Right lobe of liver (tissue), 6 donors: ENCODE measurements at regions not wholly inside any gene's neighbourhood (a gene's known extent, or its start where the extent isn't known, plus 50 kb on each side); places are given as distances from the start of the nearest gene placed in this dataset.

Source experiments
- ATAC-seq, 4 donors: fragments of 200-7000 bp; cut with Tn5 transposase; one replicate each; pipeline ENCODE4 v1.9.1; 2020; ENCODE audit warnings: mild to moderate bottlenecking in 4 of 4, moderate library complexity in 4 of 4
- DNase-seq, 3 donors: peaks; one replicate each; pipeline ENCODE4 v3.0.0-alpha.2; 2020
- H3K27ac ChIP-seq, 3 donors: fragments of 200-600 bp; one replicate each; pipeline ENCODE4 v1.8.0; 2022
- H3K27me3 ChIP-seq, 2 donors: fragments of 200-600 bp; one replicate each; pipeline ENCODE4 v1.8.0; 2022
- H3K36me3 ChIP-seq, 4 donors: fragments of 200-600 bp; sonication (generic) in 1 of 4; one replicate each; pipeline versions ENCODE4 v1.5.1 to v1.8.0; 2017 to 2022; ENCODE audit warnings: control low read depth in 1 of 4
- H3K4me1 ChIP-seq, 4 donors: fragments of 200-600 bp; sonication (generic) in 1 of 4; one replicate each; pipeline versions ENCODE4 v1.5.1 to v1.8.0; 2017 to 2022; ENCODE audit warnings: control low read depth in 1 of 4
- H3K4me3 ChIP-seq, 3 donors: fragments of 200-600 bp; one replicate each; pipeline ENCODE4 v1.8.0; 2022
- H3K9me3 ChIP-seq, 4 donors: fragments of 200-600 bp; sonication (generic) in 1 of 4; one replicate each; pipeline versions ENCODE4 v1.5.1 to v1.8.0; 2017 to 2022; ENCODE audit warnings: control low read depth in 1 of 4
- POLR2A ChIP-seq: fragments of 450-650 bp; IDR thresholded peaks from one replicate; pipeline ENCODE4 v1.6.1; 2017; ENCODE audit warnings: antibody characterized with exemption, mild to moderate bottlenecking
- WGBS: methylation state at CpG from one replicate; pipeline ENCODE4 v1.1.6; 2018; ENCODE audit warnings: low coverage, low lambda C conversion rate; ENCODE audit not compliant: insufficient coverage; ENCODE audit errors: missing lambda C conversion rate; 5-methylcytosine and 5-hydroxymethylcytosine counted together
- intact Hi-C, 2 donors: fragments of 100-400 bp; cut with DNase I; formaldehyde crosslinking; loops; one replicate each; pipeline versions ENCODE4 v1.11.2 to v1.14.1; 2022
- TF ChIP-seq, protein P1 (sequence below), 4 donors: fragments of 200-600 bp in 3 of 4; fragments of 450-650 bp in 1 of 4; IDR thresholded peaks; one replicate each; pipeline versions ENCODE4 v1.5.1 to v1.8.0; 2016 to 2022; ENCODE audit warnings: antibody characterized with exemption in 4 of 4, mild to moderate bottlenecking in 2 of 4
- donor health status: DM: no; HTN: yes; CAD: no.
- donor health status: DM: no; HTN: no; CAD: no.
- donor health status: DM: no; HTN: no; CAD: no.
- donor health status: DM: no; HTN: yes; CAD: no.
- donor health status: DM: no; HTN: yes; CAD: no.

DNA sequence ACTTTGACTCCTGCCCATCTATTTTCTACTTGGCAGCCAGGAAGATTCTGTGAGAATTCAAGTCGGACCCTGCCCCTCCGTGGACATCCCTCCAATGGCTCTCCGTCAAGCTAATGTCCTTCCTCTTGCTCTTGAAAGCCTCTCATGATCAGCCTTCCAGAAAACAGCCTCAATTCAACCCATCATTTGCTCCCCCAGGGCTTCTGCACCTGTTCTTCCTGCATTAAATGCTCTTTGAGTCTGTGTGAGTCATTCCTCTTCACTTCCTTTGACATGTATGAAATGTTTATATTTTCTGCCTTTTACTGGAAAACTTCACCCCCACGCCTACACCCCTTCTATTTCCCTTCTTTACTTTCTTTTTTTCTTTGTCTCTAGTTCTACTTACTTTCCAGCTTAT lies 734.1 kb upstream of the ZP4 start:
- 52% methylated on average over 4 of the region's 4 CpGs for WGBS
- H3K27me3 ChIP-seq: no peaks in the 10 kb centered on the region
- DNase-seq (no peak), ATAC-seq (no peak)
- TF ChIP-seq, protein P1, sequence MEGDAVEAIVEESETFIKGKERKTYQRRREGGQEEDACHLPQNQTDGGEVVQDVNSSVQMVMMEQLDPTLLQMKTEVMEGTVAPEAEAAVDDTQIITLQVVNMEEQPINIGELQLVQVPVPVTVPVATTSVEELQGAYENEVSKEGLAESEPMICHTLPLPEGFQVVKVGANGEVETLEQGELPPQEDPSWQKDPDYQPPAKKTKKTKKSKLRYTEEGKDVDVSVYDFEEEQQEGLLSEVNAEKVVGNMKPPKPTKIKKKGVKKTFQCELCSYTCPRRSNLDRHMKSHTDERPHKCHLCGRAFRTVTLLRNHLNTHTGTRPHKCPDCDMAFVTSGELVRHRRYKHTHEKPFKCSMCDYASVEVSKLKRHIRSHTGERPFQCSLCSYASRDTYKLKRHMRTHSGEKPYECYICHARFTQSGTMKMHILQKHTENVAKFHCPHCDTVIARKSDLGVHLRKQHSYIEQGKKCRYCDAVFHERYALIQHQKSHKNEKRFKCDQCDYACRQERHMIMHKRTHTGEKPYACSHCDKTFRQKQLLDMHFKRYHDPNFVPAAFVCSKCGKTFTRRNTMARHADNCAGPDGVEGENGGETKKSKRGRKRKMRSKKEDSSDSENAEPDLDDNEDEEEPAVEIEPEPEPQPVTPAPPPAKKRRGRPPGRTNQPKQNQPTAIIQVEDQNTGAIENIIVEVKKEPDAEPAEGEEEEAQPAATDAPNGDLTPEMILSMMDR (IDR thresholded peaks at IDR 0.05): no peak
- no peak for TF ChIP-seq POLR2A
- no peaks in the 10 kb centered on the region for H3K9me3 ChIP-seq
- no peak overlapping the region for H3K27ac ChIP-seq
- intact Hi-C loops: no loop called here
- no peak overlapping the region for H3K4me3 ChIP-seq
- H3K36me3 ChIP-seq: no peaks in the 10 kb centered on the region
- no peaks in the 10 kb centered on the region for H3K4me1 ChIP-seq

DNA sequence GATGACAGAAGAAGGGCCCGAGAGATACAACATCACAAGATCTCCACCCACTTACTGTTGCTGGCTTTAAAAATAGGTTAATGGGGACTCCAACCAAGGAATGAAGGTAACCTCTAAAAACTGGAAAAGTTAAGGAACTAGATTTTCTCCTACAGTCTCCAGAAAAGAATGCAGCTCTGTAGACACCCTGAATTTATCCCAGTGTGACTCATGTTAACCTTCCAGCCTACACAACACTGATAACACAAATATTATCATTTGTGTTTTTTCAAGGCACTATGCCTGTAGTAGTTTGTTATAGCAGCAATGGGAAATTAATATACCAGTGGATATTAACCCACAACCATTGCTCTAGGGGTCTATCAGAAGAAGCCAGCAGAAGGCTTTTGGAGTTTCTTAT lies 730.7 kb upstream of the ZP4 start:
- Histone ChIP-seq H3K27me3 (no peaks in the 10 kb centered on the region), H3K36me3 (no peaks in the 10 kb centered on the region), H3K9me3 (no peaks in the 10 kb centered on the region), H3K4me1 (no peaks in the 10 kb centered on the region), H3K4me3 (no peak overlapping the region), H3K27ac (no peak overlapping the region)
- TF ChIP-seq, protein P1 (IDR thresholded peaks at IDR 0.05): no peak
- no peak for TF ChIP-seq POLR2A
- intact Hi-C loops: no loop called here
- DNase-seq (no peak), ATAC-seq (no peak)
- WGBS: 22% methylated on average over 1 of the region's 1 CpG

DNA sequence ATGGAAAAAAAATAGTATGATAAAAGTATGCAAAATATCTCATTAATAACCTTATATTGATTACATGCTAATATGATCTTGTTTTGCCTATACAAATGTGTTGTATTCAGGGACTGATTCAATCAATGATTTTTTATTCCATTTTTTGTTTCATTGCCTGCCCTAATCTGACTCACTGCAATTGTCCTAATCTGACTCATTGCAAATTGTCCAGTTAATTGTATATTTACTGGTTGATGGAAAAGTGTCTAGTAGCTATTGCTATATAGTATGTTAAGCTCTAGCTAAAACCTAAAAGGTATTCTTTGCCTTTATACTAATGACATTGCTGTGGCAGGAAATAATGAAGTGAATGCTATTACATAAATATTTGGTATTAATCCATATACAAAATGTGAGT lies 728.9 kb upstream of the ZP4 start:
- Histone ChIP-seq H3K36me3 (no peaks in the 10 kb centered on the region), H3K4me1 (no peaks in the 10 kb centered on the region), H3K9me3 (no peaks in the 10 kb centered on the region), H3K4me3 (no peak overlapping the region), H3K27me3 (no peaks in the 10 kb centered on the region), H3K27ac (no peak overlapping the region)
- intact Hi-C loops: no loop called here
- DNase-seq (no peak), ATAC-seq (no peak)
- TF ChIP-seq POLR2A: no peak

DNA sequence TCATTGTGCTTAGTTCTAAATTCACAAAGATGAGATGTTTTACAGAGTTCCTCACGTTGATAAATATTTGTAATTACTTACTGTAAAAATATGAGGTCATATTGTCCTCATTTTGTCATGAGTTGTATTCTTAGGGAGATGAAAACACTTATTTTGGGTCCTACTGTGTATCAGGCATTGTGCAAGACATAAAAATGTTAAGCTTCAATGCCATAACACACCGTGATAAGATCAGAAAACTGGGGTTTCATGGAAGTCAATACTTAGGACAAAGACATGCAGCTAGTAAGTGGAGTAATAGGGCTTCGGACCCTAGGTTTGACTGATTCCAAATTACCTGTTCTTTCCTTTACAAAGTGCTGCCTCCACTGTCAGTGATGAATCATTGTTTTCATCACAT lies 720.7 kb upstream of the ZP4 start:
- ATAC-seq: no peak
- H3K27ac ChIP-seq: no peak overlapping the region
- no peak for TF ChIP-seq POLR2A
- TF ChIP-seq, protein P1 (IDR thresholded peaks at IDR 0.05): no peak
- intact Hi-C loops: no loop called here
- H3K36me3 ChIP-seq: no peaks in the 10 kb centered on the region
- no peak overlapping the region for H3K4me3 ChIP-seq
- H3K4me1 ChIP-seq: no peaks in the 10 kb centered on the region
- no peaks in the 10 kb centered on the region for H3K27me3 ChIP-seq
- no peaks in the 10 kb centered on the region for H3K9me3 ChIP-seq
- 28% methylated on average over 3 of the region's 3 CpGs for WGBS
- no peak for DNase-seq

DNA sequence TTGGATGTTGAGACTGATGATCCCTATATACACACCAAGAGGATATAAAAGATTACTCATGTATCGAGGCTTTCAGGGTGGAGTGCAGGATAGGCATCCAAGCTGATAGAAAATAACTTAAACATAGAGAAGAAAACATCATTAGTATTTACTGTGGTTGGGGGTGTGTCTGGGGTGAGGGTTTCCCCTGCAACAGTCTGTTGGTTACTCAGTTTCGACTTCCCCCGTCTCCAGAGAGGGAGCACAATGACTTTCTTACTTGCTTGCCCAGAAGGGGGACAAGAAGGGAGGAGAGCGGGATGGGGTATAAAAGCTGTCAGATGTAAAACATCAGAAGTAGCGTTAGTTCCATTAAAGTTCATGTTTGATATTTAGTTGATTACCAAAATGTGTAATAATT lies 717.4 kb upstream of the ZP4 start:
- no peak for DNase-seq
- H3K4me1 ChIP-seq: no peaks in the 10 kb centered on the region
- no peak for TF ChIP-seq POLR2A
- TF ChIP-seq, protein P1 (IDR thresholded peaks at IDR 0.05): no peak
- H3K4me3 ChIP-seq: no peak overlapping the region
- no peaks in the 10 kb centered on the region for H3K36me3 ChIP-seq
- H3K27me3 ChIP-seq: no peaks in the 10 kb centered on the region
- no peak overlapping the region for H3K27ac ChIP-seq
- intact Hi-C loops: no loop called here
- no peaks in the 10 kb centered on the region for H3K9me3 ChIP-seq
- ATAC-seq: no peak
- 45% methylated on average over 5 of the region's 5 CpGs for WGBS
